Kidney (tissue), 13 donors: ENCODE measurements at regions not wholly inside any gene's neighbourhood (a gene's known extent, or its start where the extent isn't known, plus 50 kb on each side); places are given as distances from the start of the nearest gene placed in this dataset.

Experiments used
- DNase-seq, 5 donors: peaks; one replicate each; pipeline ENCODE4 v3.0.0-alpha.2; 2013 to 2020
- FAIRE-seq: peaks from 2 replicates; lab custom pipeline; 2012; peaks lifted over from hg19 to GRCh38; lab: Jason Lieb, UNC
- H3K27ac ChIP-seq, 2 donors: one replicate each; pipeline ENCODE4 v1.7.0; 2013; ENCODE audit warnings: low read depth in 2 of 2, low read length in 2 of 2, inconsistent platforms in 1 of 2
- H3K27me3 ChIP-seq: one replicate; pipeline ENCODE4 v1.7.1; 2013; ENCODE audit warnings: low read length, inconsistent platforms; ENCODE audit not compliant: control insufficient read depth, insufficient read depth
- H3K36me3 ChIP-seq, 3 donors: one replicate each; pipeline versions ENCODE4 v1.7.0 to v1.7.1; 2013; ENCODE audit warnings: low read length in 3 of 3, control low read depth in 1 of 3, inconsistent platforms in 1 of 3; ENCODE audit not compliant: insufficient read depth in 3 of 3, control insufficient read depth in 2 of 3
- H3K4me1 ChIP-seq, 3 donors: one replicate each; pipeline versions ENCODE4 v1.7.0 to v1.7.1; 2013; ENCODE audit warnings: low read length in 3 of 3, inconsistent platforms in 1 of 3, low read depth in 1 of 3; ENCODE audit not compliant: control insufficient read depth in 2 of 3, insufficient read depth in 2 of 3
- H3K4me3 ChIP-seq, 3 donors: one replicate each; pipeline versions ENCODE4 v1.7.0 to v1.8.1; 2013; ENCODE audit warnings: low read length in 3 of 3, control low read depth in 1 of 3, inconsistent platforms in 1 of 3
- H3K9ac ChIP-seq, 3 donors: one replicate each; pipeline versions ENCODE4 v1.7.0 to v1.7.1; 2013; ENCODE audit warnings: low read length in 3 of 3, control low read depth in 1 of 3, inconsistent platforms in 1 of 3
- H3K9me3 ChIP-seq, 3 donors: one replicate each; pipeline versions ENCODE4 v1.7.0 to v1.7.1; 2013; ENCODE audit warnings: low read length in 3 of 3, control low read depth in 1 of 3, inconsistent platforms in 1 of 3; ENCODE audit not compliant: control insufficient read depth in 2 of 3, insufficient read depth in 1 of 3
- intact Hi-C: fragments of 100-400 bp; cut with DNase I; formaldehyde crosslinking; loops from one replicate; pipeline ENCODE4 v1.11.1; 2022
- TF ChIP-seq, protein P1 (sequence below): IDR thresholded peaks from 3 replicates; pipeline ENCODE4 v1.5.1; 2012; ENCODE audit warnings: mild to moderate bottlenecking, moderate library complexity, borderline replicate concordance; ENCODE audit not compliant: insufficient read depth; ENCODE audit errors: extremely low read depth
- donor health status: control.
- donor health status: control.
- donor health status: control.
- donor health status: control.
- donor health status: control.
- donor health status: DM: yes; HTN: yes; CAD: no.
- donor health status: Normal renal cell carcinoma (clear cell type).

DNA sequence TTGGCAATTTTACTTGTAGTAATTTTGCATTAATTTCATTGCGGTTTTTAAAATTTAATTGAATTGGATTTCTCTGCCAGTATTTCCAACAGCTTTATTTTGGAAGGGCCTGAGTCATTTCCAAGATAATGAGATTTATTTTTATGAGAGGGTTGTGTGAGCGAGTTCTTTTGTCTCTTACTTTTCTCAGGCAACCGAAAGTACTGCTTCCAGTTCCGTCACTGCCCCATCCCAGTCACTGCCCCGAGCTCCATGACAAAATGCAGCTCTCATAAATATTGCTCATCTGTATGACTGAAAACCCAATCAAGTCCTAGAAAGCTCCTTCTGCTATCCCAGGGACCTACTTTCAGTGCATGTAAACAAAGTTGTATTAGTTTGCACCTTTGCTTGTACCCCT, 468.4 kb upstream of the SEMA3D start:
- H3K9ac ChIP-seq: no peak overlapping the region
- H3K27ac ChIP-seq: no peak overlapping the region
- FAIRE-seq (no peak), DNase-seq (no peak)
- H3K4me1 ChIP-seq: no peaks in the 10 kb centered on the region
- TF ChIP-seq, protein P1, sequence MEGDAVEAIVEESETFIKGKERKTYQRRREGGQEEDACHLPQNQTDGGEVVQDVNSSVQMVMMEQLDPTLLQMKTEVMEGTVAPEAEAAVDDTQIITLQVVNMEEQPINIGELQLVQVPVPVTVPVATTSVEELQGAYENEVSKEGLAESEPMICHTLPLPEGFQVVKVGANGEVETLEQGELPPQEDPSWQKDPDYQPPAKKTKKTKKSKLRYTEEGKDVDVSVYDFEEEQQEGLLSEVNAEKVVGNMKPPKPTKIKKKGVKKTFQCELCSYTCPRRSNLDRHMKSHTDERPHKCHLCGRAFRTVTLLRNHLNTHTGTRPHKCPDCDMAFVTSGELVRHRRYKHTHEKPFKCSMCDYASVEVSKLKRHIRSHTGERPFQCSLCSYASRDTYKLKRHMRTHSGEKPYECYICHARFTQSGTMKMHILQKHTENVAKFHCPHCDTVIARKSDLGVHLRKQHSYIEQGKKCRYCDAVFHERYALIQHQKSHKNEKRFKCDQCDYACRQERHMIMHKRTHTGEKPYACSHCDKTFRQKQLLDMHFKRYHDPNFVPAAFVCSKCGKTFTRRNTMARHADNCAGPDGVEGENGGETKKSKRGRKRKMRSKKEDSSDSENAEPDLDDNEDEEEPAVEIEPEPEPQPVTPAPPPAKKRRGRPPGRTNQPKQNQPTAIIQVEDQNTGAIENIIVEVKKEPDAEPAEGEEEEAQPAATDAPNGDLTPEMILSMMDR: no peak
- H3K4me3 ChIP-seq: no peak overlapping the region
- intact Hi-C loops: no loop called here
- H3K27me3 ChIP-seq: no peaks in the 10 kb centered on the region
- no peaks in the 10 kb centered on the region for H3K36me3 ChIP-seq
- no peaks in the 10 kb centered on the region for H3K9me3 ChIP-seq

DNA sequence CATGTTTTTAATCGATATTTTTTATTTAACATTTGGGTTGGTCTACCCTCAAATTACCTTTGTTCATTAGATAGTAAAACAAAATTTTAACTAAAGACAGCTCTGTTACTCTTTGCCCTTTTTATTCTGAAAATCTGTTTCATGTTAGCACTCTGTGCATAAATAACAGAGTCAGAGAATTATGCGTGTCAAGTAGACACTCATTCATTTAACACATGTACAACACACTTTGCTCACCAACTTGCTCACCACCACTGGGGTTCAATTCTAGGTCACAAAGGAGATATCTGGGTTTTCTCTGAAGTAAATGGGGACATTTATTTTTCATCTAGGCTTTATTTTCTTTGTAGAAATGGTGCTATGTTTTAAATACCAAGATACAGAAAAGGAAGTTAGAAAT, 457.4 kb upstream of the SEMA3D start:
- DNase-seq (no peak), FAIRE-seq (no peak)
- no peaks in the 10 kb centered on the region for H3K9me3 ChIP-seq
- no peak overlapping the region for H3K27ac ChIP-seq
- TF ChIP-seq, protein P1: no peak
- no peak overlapping the region for H3K9ac ChIP-seq
- no peaks in the 10 kb centered on the region for H3K36me3 ChIP-seq
- intact Hi-C loops: no loop called here
- H3K27me3 ChIP-seq: no peaks in the 10 kb centered on the region
- H3K4me3 ChIP-seq: no peak overlapping the region
- H3K4me1 ChIP-seq: no peaks in the 10 kb centered on the region

GRCh38 chr7:85641331-85641730, 454.5 kb upstream of the SEMA3D start:
- Histone ChIP-seq H3K4me3 (no peak overlapping the region), H3K36me3 (no peaks in the 10 kb centered on the region), H3K27ac (no peak overlapping the region), H3K9me3 (no peaks in the 10 kb centered on the region), H3K4me1 (no peaks in the 10 kb centered on the region), H3K9ac (no peak overlapping the region), H3K27me3 (no peaks in the 10 kb centered on the region)
- intact Hi-C loops: no loop called here
- FAIRE-seq (no peak), DNase-seq (no peak)
- TF ChIP-seq, protein P1: no peak

DNA sequence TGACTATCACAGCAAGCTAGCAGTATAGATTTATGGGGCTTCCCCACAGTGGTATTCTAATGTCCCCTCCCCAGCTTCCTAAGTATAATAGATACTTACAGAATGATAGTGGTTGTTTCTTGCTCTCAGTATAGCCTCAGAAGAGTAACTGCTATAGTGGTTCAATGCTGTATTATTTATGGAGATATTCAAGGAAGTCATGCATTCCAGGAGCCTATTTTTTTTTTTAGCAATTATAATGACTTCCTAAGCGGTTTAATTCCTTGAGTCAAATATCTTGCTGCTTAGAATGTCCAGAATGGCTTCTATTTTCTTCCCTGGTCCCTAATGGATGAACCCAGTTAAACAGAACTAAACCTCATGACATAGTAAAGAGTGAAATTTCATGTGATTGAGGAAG, 451.5 kb upstream of the SEMA3D start:
- Histone ChIP-seq H3K9me3 (no peaks in the 10 kb centered on the region), H3K9ac (no peak overlapping the region), H3K27me3 (no peaks in the 10 kb centered on the region), H3K36me3 (no peaks in the 10 kb centered on the region), H3K27ac (no peak overlapping the region), H3K4me3 (no peak overlapping the region), H3K4me1 (no peaks in the 10 kb centered on the region)
- DNase-seq: no peak
- FAIRE-seq: no peak
- intact Hi-C loops: no loop called here
- TF ChIP-seq, protein P1: no peak
